NCI-H2107 treated with DMSO at 0.1 percent for 48 hours (cell line): ENCODE measurements at regions not wholly inside any gene's neighbourhood (a gene's known extent, or its start where the extent isn't known, plus 50 kb on each side); places are given as distances from the start of the nearest gene placed in this dataset.
"Not testable (repeated sequence)": the region's sequence is repeated elsewhere in the genome, so short reads cannot be mapped to it uniquely, and the experiment has no call there.

Experiments
- DNase-seq: peaks from one replicate; lab custom pipeline; 2025; ENCODE audit not compliant: unreplicated experiment; lab: John Stamatoyannopoulos, UW

DNA sequence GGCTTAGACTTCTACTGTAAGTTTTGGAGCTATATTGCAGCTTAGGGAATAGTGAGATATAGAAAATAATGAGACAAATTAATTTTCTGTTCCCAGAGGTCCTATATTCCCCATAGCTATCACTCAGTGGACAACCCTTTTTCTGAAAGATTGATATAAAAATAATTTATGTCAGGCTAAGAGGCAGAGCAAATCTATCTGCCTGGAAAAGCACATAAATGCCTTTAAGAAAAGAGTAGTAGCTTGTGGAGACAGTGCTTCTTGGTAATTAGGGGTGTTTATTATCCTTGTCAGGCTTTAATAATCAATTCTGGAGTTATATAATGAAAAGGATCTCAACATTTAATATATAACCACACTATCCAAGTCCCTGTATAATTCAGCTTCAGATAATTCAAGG lies 1162.8 kb upstream of the PCDH20 start:
- no peak for DNase-seq

DNA sequence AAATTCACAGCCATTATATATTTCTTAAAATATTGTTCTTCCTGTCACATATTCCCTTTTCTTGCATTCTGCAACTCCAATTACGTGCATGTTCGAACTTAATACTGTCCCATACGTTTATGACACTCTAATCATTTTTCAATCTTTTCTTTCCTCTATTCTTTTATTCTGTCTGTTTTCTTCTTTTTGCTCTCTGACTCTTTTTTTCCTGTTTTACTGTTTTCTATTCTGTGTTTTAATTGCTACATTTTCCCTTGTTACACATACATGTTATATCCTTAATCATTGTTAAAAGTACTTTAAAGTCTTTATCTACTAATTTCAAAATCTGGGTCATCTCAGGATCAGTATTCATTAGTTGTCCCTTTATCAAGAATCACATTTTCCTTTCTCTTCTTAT lies 1149.1 kb upstream of the PCDH20 start:
- no peak for DNase-seq

DNA sequence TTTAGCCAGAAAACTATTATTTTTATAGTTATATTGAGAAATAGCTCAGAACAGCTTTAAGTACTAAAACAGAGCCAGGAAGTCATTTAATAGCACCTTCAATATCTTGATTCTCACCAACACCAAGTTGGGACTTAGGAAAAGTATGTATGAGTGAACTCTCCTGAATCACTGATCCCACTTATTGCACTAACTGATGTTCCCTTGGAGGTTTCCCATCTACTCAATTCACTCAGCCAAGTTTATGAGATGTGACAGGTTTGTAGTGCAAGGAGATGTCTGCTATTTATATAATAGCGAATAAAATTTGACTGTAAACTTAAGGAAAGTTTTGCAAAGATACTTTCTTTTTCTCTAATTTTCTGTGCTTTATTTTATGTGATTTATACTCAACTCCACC lies 1147.6 kb upstream of the PCDH20 start:
- no peak for DNase-seq

DNA sequence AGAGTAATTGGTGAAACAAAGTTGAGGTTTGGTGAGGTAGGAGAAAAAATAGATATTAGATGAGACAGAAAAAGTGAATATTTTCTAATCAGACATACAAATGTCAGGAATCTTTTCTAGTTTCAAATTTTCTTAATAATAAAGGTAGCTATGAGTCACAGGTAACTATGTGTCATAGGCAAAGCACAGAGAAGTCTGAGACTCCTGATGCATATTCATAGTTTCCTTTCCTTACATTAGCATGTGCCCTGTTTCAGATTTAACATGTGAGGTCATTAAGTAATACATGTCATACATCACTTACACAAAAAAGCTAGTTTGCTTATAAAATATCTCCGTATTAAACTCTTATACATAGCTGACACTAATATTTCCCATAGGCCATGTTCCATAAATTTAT lies 1141.3 kb upstream of the PCDH20 start:
- no peak for DNase-seq

DNA sequence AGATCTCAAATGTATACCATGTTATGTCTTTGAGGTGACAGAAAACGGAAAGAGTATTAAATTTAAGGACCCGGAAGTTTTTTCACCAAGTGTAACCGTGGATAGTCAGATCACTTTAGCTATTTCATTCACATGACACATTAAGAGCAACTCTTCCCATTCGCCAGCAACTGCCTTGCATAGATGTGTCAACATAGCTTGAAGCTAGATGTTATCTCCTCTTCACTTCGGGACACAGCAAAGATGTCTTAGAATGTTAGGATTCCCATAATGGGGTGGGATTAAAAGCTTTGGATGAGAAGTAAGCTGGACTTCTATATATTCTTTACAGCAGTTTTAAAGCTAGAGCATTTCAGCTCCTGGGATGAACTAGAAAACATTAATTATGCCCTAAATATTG lies 1135.9 kb upstream of the PCDH20 start:
- no peak for DNase-seq

DNA sequence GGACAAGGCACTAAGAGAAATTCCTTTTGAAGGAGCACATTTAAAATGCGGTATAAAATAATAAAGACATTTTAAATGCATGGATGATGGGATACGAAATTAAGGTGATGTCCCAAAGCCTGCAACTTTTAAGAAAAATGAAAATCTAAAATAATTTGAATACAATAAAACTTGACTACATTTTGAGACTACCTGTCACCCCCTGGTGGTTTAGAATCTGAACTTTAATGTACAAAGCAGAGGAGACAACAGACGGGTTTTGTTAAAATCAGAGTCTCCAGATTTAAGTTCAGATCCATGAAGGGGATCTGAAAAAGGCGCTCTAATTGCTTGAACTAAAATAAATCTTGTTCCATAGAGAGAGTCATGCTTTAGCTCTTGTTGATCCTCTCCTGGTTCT lies 1129.3 kb upstream of the PCDH20 start:
- no peak for DNase-seq

DNA sequence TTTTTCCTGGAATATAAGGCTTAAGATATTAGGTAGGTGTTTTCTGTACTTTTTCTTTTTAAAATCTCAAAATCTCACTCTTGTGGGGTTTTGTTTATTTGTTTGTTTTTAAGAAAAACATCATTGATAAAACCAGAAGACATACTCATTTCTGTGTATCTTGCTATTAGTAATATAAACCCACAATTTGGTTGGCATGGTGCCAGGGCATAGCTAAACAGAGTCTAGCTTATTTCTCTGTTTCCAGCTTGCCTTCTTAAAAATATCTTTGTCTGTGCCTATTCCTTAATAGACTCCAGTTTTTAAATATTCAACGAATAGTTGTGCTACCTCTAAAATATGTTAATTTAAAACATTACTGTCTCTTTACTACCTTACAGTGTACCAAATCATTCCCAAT lies 1121.9 kb upstream of the PCDH20 start:
- DNase-seq = no peak

DNA sequence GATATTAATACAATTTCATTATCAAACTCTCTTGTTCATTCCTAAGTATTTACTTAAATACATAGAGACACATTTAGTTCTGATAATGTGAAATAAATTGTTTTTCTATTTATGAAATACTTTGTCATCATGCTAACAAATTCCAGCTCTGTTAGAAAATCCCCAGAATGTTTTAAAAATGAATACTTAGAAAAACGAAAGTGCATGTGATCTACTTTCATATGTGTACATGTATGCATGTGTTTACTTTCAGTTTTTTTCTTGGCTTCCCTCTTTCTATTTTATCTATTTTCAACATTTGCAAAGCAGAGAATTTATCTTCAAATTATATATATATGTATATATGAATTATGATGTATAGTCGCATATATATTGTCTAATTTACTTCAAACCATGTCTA lies 1110.0 kb upstream of the PCDH20 start:
- DNase-seq = no peak

DNA sequence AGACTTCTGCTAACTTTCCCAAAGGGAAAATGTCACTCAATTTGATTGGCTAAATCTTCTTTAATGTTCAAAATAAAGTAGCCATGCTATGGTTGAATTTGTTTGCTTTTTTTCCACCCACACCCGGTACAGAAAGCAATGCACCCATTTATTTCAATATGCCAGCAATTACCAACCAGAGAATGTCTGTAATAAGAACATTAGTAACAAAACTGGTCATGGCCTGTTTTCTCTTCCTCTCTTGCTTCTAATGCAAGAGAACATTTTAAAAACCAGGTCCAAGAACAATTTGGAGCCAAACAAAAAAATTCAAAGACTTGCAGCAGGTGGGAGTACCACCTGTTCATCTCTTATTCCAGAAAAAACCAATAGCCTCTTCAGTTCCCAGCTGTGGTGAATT lies 1108.8 kb upstream of the PCDH20 start:
- DNase-seq = peak; percentile 61

DNA sequence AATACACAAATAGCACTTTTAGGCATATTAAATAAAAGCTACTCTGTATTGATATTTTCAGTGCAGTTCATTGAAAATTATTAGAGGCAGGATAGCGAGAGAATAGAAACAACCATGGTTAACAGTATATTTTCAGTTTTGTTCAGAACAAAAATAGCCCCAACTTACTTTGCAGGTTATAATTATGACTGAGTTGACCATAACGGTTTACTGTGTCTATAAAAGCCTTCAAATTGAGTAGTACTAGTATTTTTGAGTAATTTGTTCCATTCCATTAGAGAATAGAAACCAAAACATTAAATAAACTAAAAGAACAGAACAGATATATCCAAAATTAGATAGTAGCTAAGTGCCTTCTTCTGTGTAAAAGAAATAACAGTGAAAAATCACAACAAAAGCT lies 1108.4 kb upstream of the PCDH20 start:
- DNase-seq = no peak

DNA sequence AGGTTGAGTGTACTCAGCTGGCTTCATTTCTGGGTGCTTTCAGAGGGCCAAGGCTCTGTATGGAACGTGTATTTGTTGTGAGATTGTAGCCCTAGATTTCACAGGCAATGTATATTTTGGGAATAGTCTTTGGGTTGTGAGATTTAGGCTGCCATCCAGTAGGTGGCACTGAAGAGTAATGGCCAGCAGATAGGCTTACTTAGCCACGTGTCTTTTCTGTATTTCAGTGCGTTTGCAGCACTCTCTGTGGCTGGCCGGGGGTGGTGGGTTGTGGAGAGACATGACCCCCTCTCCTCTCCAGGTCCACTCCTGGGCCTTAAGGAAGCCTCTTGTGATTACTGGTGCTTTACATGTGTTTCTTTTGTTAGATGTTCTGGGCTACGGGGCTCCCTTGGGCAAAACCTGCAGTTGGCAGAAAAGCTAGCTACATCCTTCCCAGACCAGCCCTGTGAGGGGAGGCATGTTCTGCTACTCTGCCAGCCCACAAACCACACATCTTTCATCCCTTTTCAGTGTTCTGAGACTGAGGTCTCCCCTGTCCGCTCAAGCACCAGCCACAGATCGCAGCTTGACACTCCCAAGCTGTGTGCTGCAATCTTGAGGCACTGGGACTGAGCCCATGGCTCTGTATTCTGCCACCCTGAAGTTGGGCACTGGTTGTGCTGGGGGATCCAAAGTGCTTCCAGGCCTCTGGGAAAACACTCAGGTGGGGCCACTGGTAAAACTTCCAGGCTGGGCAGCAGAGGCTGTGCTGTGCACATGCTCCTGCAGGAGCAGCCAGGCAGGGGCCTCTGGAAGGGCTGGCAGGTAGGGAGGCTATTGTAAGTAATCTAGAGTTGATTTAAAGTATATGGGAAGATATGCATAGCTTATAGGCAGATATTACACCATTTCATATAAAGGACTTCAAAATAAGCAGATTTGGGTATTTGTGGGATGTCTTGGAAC lies 1096.8 kb upstream of the PCDH20 start:
- DNase-seq = peak; percentile 31

DNA sequence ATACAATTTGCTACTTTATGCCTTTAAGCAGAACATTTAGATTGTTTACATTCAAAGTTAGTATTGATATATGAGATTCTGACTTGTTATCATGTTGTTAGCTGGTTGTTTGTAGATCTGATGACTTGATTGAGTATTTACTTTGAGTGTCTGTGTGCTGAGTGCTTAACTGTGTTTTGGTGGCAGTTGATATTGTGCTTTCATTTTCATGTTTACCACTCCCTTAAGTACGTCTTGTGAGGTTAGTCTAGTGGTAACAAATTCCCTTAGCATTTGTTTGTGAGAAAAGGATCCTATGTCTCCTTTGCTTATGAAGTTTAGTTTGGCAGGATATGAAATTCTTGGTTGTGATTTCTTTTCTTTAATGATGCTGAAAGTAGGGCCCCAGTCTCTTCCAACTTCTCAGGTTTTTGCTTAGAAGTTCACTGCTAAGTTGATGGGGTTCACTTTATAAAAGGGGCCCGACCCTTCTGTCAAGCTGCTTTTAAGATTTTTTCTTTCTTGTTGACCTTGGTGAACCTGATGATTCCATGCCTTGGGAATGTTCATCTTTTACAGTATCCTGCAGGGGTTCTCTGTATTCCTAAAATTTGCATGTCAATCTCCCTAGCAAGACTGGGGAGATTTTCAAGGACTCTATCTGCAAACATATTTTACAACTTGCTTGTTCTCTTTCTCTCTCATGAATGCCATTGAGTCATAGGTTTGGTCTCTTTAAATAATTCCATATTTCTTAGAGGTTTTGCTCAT lies 1095.4 kb upstream of the PCDH20 start:
- DNase-seq = no peak

DNA sequence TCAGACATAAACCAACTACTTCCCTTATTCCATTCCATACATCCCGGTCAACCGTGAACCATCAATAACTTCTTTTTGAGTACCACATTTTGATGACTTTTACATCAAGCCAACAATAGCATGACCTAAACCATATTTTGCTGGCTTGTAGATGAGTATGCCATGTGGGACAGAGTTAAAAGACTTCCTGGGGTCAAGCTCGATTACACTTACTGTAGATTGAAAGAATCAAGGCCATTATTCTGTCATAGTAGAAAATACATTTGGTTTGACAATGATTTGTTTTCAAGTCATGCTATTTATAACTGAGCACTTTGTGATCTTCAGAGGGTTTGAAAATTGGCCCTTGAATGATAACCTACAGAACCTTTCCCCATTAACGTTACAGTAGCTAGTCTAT lies 1086.9 kb upstream of the PCDH20 start:
- no peak for DNase-seq

DNA sequence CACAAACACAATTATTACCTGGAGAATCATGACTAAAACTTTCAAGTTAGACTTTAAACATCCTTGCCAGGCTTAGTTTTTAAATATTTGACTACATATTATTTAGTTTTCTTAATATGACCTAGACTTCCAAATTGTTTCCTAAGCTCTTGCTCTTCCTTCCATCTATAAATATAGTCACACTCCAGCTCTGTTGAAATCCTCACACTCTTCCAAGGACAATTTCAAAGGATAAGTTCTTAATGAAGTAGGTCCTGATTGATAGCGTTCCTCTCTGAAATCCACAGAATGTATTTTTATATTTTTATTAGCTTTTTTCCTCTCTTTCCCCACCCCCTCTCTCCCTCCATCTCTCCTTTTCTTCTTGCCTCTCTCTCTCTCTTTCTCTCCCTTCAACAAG lies 1074.1 kb upstream of the PCDH20 start:
- no peak for DNase-seq

DNA sequence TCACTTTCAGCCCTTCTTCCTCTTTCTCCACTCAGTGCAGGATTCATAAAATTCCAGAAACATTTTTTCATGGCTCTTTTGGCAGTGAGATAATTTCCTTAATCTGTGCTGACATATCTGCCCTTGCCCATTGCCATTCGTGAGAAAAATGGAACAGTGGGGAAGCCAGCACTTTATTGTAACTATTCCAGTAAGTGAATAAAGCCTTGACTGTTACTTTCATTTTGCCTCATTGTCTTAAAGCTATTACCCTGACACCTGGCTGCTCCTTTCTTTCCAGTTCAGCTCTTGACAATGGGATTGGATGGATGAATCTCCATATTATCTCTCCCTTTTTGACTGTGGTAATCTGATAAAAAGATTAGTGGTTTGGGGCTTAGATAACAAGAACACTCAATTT lies 1068.1 kb upstream of the PCDH20 start:
- peak; percentile 51 for DNase-seq

DNA sequence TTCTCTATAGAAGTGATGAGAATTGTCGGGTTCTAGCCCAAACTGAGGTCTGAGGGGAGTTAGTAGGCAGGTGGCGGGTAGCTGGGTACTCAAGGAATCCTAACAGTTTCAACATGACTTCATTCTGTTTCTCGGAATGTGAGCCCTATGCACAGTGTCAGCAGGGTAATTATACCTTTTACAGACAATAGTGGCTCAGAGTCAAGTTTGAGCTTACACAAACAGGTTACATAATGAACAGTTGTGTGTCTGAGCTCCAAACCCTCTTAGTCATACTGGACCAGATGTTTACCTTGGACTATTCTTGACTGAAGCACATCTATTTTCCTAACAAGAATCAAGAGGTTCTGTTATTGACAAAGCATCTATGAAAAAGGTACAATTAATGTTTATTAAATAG lies 1066.7 kb upstream of the PCDH20 start:
- DNase-seq = no peak

DNA sequence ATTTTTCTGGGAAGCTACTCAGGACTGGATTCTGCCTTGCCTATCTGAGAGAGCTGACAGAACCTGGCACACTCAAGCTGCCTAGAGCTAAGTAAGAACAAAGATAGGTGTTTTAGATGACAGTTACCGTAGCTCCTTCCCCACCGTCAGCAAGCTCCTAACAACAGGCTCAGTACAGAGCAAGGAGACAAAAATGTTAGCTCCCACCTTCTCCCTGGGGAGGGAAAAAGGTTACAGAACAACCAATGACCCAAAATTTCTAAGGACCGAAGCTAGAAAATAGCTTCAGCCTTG lies 1058.2 kb upstream of the PCDH20 start:
- DNase-seq = no peak

DNA sequence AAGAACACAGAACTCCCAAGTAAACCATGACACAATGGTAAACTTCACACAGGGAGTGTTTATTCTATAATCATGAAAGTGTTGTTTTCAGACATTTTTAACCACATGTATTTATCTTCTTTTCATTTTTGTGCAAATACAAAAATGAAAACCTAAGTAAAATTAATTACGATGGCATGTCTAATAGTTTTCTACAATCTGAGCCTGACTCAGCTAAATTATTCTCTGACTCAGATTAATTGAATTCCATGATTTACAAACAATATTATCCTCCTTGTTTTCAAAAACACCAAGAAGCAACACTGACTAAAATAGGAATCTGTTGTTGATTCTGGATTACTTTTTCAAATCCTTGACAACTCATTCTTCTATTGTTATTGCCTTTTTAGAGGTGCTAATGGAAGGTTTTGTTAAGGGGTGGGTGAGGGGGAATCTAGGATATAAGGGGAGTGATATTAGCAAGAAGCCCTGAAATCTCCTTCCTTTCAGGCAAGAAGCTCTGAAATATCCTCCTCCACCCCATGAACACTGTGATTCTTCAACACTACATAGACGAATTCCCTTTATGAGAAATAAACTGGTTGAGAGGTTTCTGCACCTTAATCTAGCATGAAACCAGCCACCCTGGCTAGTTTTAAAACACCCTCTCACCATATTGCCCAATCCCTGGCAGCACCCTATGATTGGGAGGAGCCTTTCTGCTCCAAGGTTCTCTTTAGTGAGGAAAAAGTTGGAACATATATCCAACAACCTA lies 1057.7 kb upstream of the PCDH20 start:
- DNase-seq = no peak

DNA sequence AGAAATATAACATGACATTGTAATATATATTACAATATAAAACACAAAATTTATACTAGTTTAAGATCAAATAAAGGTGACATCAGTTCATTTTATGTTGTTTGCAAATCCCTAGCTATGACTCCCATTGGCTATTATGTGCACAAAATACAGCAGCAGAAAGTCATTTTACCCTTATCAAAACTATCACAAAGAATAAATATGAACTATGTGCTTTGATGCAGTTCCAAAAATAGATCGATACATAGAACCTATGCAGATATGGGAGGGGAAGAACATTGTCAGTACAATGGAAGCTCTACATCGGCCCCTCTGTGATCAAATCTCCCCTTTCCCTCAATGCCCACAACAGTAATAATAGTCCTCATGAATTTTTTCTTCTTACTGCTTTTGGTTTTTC lies 1038.1 kb upstream of the PCDH20 start:
- DNase-seq = no peak

DNA sequence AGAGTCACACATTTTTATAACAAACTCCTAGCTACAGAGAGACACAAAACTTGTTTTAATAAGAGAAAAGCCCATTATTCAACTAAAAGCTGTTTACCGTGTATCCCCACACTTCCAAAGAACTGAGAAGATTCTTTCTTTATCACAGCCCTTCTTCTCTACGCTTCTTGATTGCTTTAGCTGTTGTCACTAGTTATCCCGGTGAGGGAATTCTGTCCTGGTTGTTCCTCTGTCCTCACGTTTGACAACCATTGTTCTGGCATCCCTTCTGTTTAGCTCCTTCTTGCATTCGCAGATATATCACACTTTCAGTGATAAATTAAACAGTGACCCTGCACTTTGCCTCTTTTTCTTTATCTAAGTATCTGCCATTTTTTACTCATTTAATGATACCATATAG lies 1035.1 kb upstream of the PCDH20 start:
- no peak for DNase-seq

DNA sequence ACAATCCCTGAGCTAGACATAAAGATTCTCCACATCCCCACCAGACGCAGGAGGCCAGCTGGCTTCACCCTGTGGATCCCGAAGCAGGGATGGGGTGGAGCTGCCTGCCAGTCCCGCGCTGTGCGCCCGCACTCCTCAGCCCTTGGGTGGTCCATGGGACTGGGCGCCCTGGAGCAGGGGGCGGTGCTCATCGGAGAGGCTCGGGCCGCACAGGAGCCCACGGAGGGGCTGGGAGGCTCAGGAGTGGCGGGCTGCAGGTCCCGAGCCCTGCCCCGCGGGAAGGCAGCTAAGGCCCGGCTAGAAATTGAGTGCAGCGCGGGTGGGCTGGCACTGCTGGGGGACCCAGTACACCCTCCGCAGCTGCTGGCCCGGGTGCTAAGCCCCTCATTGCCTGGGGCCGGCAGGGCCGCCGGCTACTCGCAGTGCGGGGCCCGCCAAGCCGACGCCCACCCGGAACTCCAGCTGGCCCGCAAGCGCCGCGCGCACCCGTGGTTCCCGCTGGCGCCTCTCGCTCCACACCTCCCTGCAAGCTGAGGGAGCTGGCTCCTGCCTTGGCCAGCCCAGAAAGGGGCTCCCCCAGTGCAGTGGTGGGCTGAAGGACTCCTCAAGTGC lies 1032.2 kb upstream of the PCDH20 start:
- DNase-seq = not testable (repeated sequence)
